NCI-H2029 treated with DMSO at 0.1 percent for 48 hours (cell line): ENCODE measurements at regions not wholly inside any gene's neighbourhood (a gene's known extent, or its start where the extent isn't known, plus 50 kb on each side); places are given as distances from the start of the nearest gene placed in this dataset.

ENCODE experiments used
- DNase-seq: peaks from one replicate; lab custom pipeline; 2025; lab: John Stamatoyannopoulos, UW

- DNase-seq: no peak
Observed at GRCh38 chr10:1952126-1953095, 215.1 kb upstream of the ADARB2 start.

- no peak for DNase-seq
Observed at GRCh38 chr10:1950803-1951495, 213.6 kb upstream of the ADARB2 start.

GRCh38 chr10:1947464-1948003 lies 210.2 kb upstream of the ADARB2 start:
- DNase-seq: no peak

- DNase-seq: no peak
Observed at GRCh38 chr10:1944487-1944886, 207.2 kb upstream of the ADARB2 start.

GRCh38 chr10:1942478-1942877 lies 205.2 kb upstream of the ADARB2 start:
- DNase-seq: no peak

- DNase-seq: no peak
Observed at GRCh38 chr10:1939016-1939415, 201.7 kb upstream of the ADARB2 start.

- DNase-seq: no peak
Observed at GRCh38 chr10:1938317-1938716, 201.0 kb upstream of the ADARB2 start.

GRCh38 chr10:1935912-1936311 lies 198.6 kb upstream of the ADARB2 start:
- no peak for DNase-seq

- no peak for DNase-seq
Observed at GRCh38 chr10:1933215-1933614, 195.9 kb upstream of the ADARB2 start.

GRCh38 chr10:1932692-1933094 lies 195.4 kb upstream of the ADARB2 start:
- no peak for DNase-seq

GRCh38 chr10:1928606-1929005 lies 191.3 kb upstream of the ADARB2 start:
- no peak for DNase-seq

- DNase-seq: no peak
Observed at GRCh38 chr10:1923998-1924397, 186.7 kb upstream of the ADARB2 start.

GRCh38 chr10:1923586-1923985 lies 186.3 kb upstream of the ADARB2 start:
- no peak for DNase-seq

GRCh38 chr10:1920941-1921340 lies 183.6 kb upstream of the ADARB2 start:
- DNase-seq: no peak

GRCh38 chr10:1920127-1920526 lies 182.8 kb upstream of the ADARB2 start:
- no peak for DNase-seq

- DNase-seq: no peak
Observed at GRCh38 chr10:1911771-1912170, 174.4 kb upstream of the ADARB2 start.

- DNase-seq: no peak
Observed at GRCh38 chr10:1903982-1904381, 166.7 kb upstream of the ADARB2 start.

- DNase-seq: no peak
Observed at GRCh38 chr10:1896153-1896552, 158.8 kb upstream of the ADARB2 start.

- no peak for DNase-seq
Observed at GRCh38 chr10:1895691-1896090, 158.4 kb upstream of the ADARB2 start.

GRCh38 chr10:1894912-1895311 lies 157.6 kb upstream of the ADARB2 start:
- no peak for DNase-seq

GRCh38 chr10:1893941-1894340 lies 156.6 kb upstream of the ADARB2 start:
- no peak for DNase-seq

- DNase-seq: no peak
Observed at GRCh38 chr10:1886039-1886438, 148.7 kb upstream of the ADARB2 start.

- DNase-seq: no peak
Observed at GRCh38 chr10:1882728-1883127, 145.4 kb upstream of the ADARB2 start.
